ENCODE measurements at regions not wholly inside any gene's neighbourhood (a gene's known extent, or its start where the extent isn't known, plus 50 kb on each side); places are given as distances from the start of the nearest gene placed in this dataset.

- Histone ChIP-seq H3K27me3 (replicated peaks; ENCODE audit: insufficient read depth, low read depth, low read length, poor library complexity) (peaks cover 52% of the 10 kb centered on the region), H3K9me3 (ENCODE audit: low read depth, low read length, poor library complexity, severe bottlenecking) (no peaks in the 10 kb centered on the region), H3K4me3 (ENCODE audit: low read depth, low read length, poor library complexity, severe bottlenecking) (no peak overlapping the region), H3K36me3 (ENCODE audit: insufficient read depth, low read length, poor library complexity, severe bottlenecking) (no peaks in the 10 kb centered on the region), H3K4me1 (ENCODE audit: insufficient read depth, low read length, poor library complexity, severe bottlenecking) (peaks cover 9% of the 10 kb centered on the region), H3K27ac (ENCODE audit: low read depth, low read length, poor library complexity, severe bottlenecking) (no peak overlapping the region)
- DNase-seq (ENCODE audit: low spot score): no peak
- no TSS peak for BruUV-seq (replicated peaks)
- ChIA-PET POLR2A (ENCODE audit: low non-redundant PET) (no interaction called here), CTCF (no interaction called here)
- TF ChIP-seq CTCF (conservative IDR thresholded peaks at IDR 0.05; ENCODE audit: low read depth, low read length): no peak
- TF ChIP-seq EZH2 (IDR thresholded peaks at IDR 0.05; ENCODE audit: borderline replicate concordance, low read depth, low read length, poor library complexity, severe bottlenecking): no peak
- intact Hi-C loops (cut with micrococcal nuclease; ENCODE audit: unreplicated experiment): no loop called here
Observed at GRCh38 chr2:173511357-173511756, 156.7 kb downstream of the CDCA7 start.

- Histone ChIP-seq H3K27ac (ENCODE audit: low read depth, low read length, poor library complexity, severe bottlenecking) (no peak overlapping the region), H3K27me3 (replicated peaks; ENCODE audit: insufficient read depth, low read depth, low read length, poor library complexity) (peaks cover 52% of the 10 kb centered on the region), H3K4me3 (ENCODE audit: low read depth, low read length, poor library complexity, severe bottlenecking) (no peak overlapping the region), H3K36me3 (ENCODE audit: insufficient read depth, low read length, poor library complexity, severe bottlenecking) (no peaks in the 10 kb centered on the region), H3K9me3 (ENCODE audit: low read depth, low read length, poor library complexity, severe bottlenecking) (no peaks in the 10 kb centered on the region), H3K4me1 (ENCODE audit: insufficient read depth, low read length, poor library complexity, severe bottlenecking) (peaks cover 9% of the 10 kb centered on the region)
- DNase-seq (ENCODE audit: low spot score): no peak
- TF ChIP-seq EZH2 (IDR thresholded peaks at IDR 0.05; ENCODE audit: borderline replicate concordance, low read depth, low read length, poor library complexity, severe bottlenecking) (no peak), CTCF (conservative IDR thresholded peaks at IDR 0.05; ENCODE audit: low read depth, low read length) (no peak)
- intact Hi-C loops (cut with micrococcal nuclease; ENCODE audit: unreplicated experiment): no loop called here
- POLR2A ChIA-PET (ENCODE audit: low non-redundant PET): no interaction called here
- no TSS peak for BruUV-seq (replicated peaks)
- CTCF ChIA-PET: no interaction called here
Observed at GRCh38 chr2:173511942-173512341, 157.3 kb downstream of the CDCA7 start.

DNA sequence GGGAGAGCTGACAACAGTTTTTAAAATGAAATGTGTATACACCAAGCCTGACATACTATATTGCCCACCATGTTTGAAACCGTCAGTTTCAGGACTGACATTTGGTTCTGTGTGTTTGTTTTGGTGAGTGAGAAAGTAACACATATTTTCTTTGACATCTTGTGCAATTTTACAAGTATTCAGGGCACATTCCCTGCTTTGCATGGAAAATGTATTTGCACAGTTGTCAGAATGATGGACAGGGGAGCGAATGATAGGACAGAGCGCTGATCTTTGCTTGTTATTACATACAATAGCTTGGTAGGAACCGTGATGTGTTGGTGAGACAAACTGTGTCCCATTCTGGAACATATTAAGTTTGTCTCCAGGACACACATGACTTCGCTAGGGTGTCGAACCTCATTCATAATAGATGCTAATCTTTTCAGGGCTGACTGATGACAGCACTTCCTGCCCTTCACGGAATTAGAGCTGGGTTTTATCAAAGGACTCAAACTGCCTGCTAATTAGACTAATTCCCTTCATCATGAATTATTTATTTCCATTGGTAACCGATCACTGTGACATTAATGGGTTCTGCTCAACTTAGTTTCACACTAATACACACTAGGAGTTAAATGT lies 158.5 kb downstream of the CDCA7 start:
- peak; percentile 74 for DNase-seq (ENCODE audit: low spot score)
- peaks cover 3% of the 10 kb centered on the region for H3K9me3 ChIP-seq (ENCODE audit: low read depth, low read length, poor library complexity, severe bottlenecking)
- TF ChIP-seq EZH2 (IDR thresholded peaks at IDR 0.05; ENCODE audit: borderline replicate concordance, low read depth, low read length, poor library complexity, severe bottlenecking): no peak
- TF ChIP-seq CTCF (conservative IDR thresholded peaks at IDR 0.05; ENCODE audit: low read depth, low read length): no peak
- no peak overlapping the region for H3K4me3 ChIP-seq (ENCODE audit: low read depth, low read length, poor library complexity, severe bottlenecking)
- peaks cover 9% of the 10 kb centered on the region for H3K4me1 ChIP-seq (ENCODE audit: insufficient read depth, low read length, poor library complexity, severe bottlenecking)
- intact Hi-C loops (cut with micrococcal nuclease; ENCODE audit: unreplicated experiment): no loop called here
- CTCF ChIA-PET: no interaction called here
- POLR2A ChIA-PET (ENCODE audit: low non-redundant PET): no interaction called here
- no peak overlapping the region for H3K27ac ChIP-seq (ENCODE audit: low read depth, low read length, poor library complexity, severe bottlenecking)
- H3K36me3 ChIP-seq (ENCODE audit: insufficient read depth, low read length, poor library complexity, severe bottlenecking): no peaks in the 10 kb centered on the region
- peaks cover 44% of the 10 kb centered on the region for H3K27me3 ChIP-seq (replicated peaks; ENCODE audit: insufficient read depth, low read depth, low read length, poor library complexity)
- BruUV-seq (replicated peaks): no TSS peak

Data from A673 (cell line).